ENCODE measurements at regions not wholly inside any gene's neighbourhood (a gene's known extent, or its start where the extent isn't known, plus 50 kb on each side); places are given as distances from the start of the nearest gene placed in this dataset.

GRCh38 chr2:16153754-16154035 lies 213.3 kb downstream of the MYCN start:
- Histone ChIP-seq H3K27me3 (no peaks in the 10 kb centered on the region), H3K27ac (no peak overlapping the region), H3K9me3 (no peaks in the 10 kb centered on the region), H3K4me1 (no peaks in the 10 kb centered on the region), H3K36me3 (no peaks in the 10 kb centered on the region), H3K4me3 (no peak overlapping the region)
- ATAC-seq = no peak
- TF ChIP-seq EP300 (IDR thresholded peaks at IDR 0.05) = no peak

GRCh38 chr2:16152928-16153753 lies 212.8 kb downstream of the MYCN start:
- Histone ChIP-seq H3K27me3 (no peaks in the 10 kb centered on the region), H3K4me1 (no peaks in the 10 kb centered on the region), H3K36me3 (no peaks in the 10 kb centered on the region), H3K9me3 (no peaks in the 10 kb centered on the region), H3K27ac (no peak overlapping the region), H3K4me3 (no peak overlapping the region)
- TF ChIP-seq POLR2A (IDR thresholded peaks at IDR 0.05) (no peak), POLR2AphosphoS5 (IDR thresholded peaks at IDR 0.05) (no peak), CTCF (IDR thresholded peaks at IDR 0.05) (no peak)
- ATAC-seq = no peak
- 69 to 80% methylated on average over 2 to 3 of the region's 3 CpGs for WGBS, 2 donors (ENCODE audit: low coverage in 1 of 2)

- ATAC-seq = no peak
- H3K27me3 ChIP-seq = no peaks in the 10 kb centered on the region
- no peaks in the 10 kb centered on the region for H3K36me3 ChIP-seq
- no peaks in the 10 kb centered on the region for H3K4me1 ChIP-seq
- no peak overlapping the region for H3K27ac ChIP-seq
- TF ChIP-seq POLR2AphosphoS5 (IDR thresholded peaks at IDR 0.05) = no peak
- TF ChIP-seq CTCF (IDR thresholded peaks at IDR 0.05) = no peak
- TF ChIP-seq POLR2A (IDR thresholded peaks at IDR 0.05) = no peak
- TF ChIP-seq EP300 (IDR thresholded peaks at IDR 0.05) = no peak
- WGBS, 2 donors (ENCODE audit: low coverage in 1 of 2) = 56 to 85% methylated on average over 1 to 5 of the region's 5 CpGs
- no peaks in the 10 kb centered on the region for H3K9me3 ChIP-seq
- no peak overlapping the region for H3K4me3 ChIP-seq
These were observed 211.9 kb downstream of the MYCN start for GRCh38 chr2:16152071-16152927.

GRCh38 chr2:16151651-16152050 lies 211.3 kb downstream of the MYCN start:
- TF ChIP-seq POLR2AphosphoS5 (IDR thresholded peaks at IDR 0.05) (no peak), POLR2A (IDR thresholded peaks at IDR 0.05) (no peak), CTCF (IDR thresholded peaks at IDR 0.05) (no peak), EP300 (IDR thresholded peaks at IDR 0.05) (no peak)
- no peaks in the 10 kb centered on the region for H3K9me3 ChIP-seq
- H3K4me1 ChIP-seq = no peaks in the 10 kb centered on the region
- 80 to 88% methylated on average over 2 to 4 of the region's 4 CpGs for WGBS, 2 donors (ENCODE audit: low coverage in 1 of 2)
- H3K36me3 ChIP-seq = no peaks in the 10 kb centered on the region
- no peaks in the 10 kb centered on the region for H3K27me3 ChIP-seq
- no peak overlapping the region for H3K27ac ChIP-seq
- no peak overlapping the region for H3K4me3 ChIP-seq
- ATAC-seq = no peak

GRCh38 chr2:16151281-16151570 lies 210.9 kb downstream of the MYCN start:
- H3K9me3 ChIP-seq = no peaks in the 10 kb centered on the region
- no peaks in the 10 kb centered on the region for H3K27me3 ChIP-seq
- WGBS, 2 donors (ENCODE audit: low coverage in 1 of 2) = 77 to 100% methylated on average over 1 to 2 of the region's 3 CpGs
- TF ChIP-seq POLR2A (IDR thresholded peaks at IDR 0.05) (no peak), CTCF (IDR thresholded peaks at IDR 0.05) (no peak), EP300 (IDR thresholded peaks at IDR 0.05) (no peak), POLR2AphosphoS5 (IDR thresholded peaks at IDR 0.05) (no peak)
- H3K4me3 ChIP-seq = no peak overlapping the region
- no peak for ATAC-seq
- no peaks in the 10 kb centered on the region for H3K4me1 ChIP-seq
- no peaks in the 10 kb centered on the region for H3K36me3 ChIP-seq
- no peak overlapping the region for H3K27ac ChIP-seq

All from gastroesophageal sphincter (tissue), 4 donors.